NK-92 treated with Interleukin-12 subunit alpha and Interleukin-12 subunit beta, amount 100 ng/mL, for 24 hours (cell line): ENCODE measurements at regions not wholly inside any gene's neighbourhood (a gene's known extent, or its start where the extent isn't known, plus 50 kb on each side); places are given as distances from the start of the nearest gene placed in this dataset.

ENCODE experiments used
- DNase-seq: peaks from one replicate; lab custom pipeline; 2025; lab: John Stamatoyannopoulos, UW

DNA sequence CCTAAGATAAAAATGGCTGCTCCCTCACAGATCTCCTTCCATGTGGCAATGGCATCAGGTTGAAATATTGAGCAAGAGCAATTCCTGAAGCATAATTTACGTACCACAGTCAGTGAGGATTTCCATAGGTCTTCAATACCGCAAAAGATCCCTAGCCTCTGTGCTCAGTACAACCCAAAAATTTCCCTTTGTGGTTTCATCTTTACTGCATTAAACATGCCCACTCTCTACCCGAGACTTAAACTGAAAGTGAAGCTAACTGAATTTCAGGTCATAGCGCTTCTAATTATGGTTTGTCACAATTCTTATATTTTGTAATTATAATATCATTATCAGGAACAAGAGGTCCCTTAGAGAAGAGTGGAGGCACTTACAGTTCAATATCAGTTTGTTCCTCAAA lies 1071.1 kb downstream of the XPNPEP1 start:
- DNase-seq: no peak

GRCh38 chr10:108850138-108850854 lies 1073.0 kb downstream of the XPNPEP1 start:
- DNase-seq: no peak

DNA sequence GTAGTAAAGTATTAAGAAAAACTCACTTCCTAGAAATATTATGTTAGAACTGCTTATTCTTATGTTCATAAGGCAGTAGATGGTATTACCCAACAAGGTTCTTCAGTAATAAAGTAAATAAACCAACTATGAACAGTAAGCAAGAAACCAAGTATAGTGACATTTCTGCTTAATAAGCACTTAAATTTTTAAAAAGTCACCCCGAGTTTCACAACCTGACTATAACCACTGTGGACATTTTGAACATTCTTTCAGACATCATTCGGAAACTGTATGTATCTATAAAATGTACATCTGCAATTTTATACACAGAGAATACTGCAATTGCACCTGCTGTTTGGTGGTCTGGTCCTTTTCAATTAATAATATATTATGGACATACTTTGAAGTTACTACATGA lies 1073.6 kb downstream of the XPNPEP1 start:
- no peak for DNase-seq

DNA sequence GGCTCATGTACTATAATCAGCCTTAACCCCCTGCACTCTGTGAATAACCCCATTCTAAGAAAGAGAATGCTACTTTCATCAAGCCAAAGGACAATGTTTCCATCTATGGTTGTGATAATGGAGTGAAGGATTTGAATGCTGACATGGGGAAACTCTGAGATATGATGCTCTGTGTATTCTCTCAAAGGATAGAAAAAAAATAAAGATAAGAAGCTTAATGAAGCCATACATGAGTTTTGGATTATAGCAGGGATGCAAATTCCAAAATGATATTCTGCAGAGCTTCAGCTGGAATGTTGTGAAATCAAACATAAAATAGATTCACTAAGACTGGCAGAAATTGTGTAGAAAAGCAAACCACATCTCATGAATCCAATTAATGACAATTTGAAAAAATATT lies 1074.1 kb downstream of the XPNPEP1 start:
- no peak for DNase-seq

DNA sequence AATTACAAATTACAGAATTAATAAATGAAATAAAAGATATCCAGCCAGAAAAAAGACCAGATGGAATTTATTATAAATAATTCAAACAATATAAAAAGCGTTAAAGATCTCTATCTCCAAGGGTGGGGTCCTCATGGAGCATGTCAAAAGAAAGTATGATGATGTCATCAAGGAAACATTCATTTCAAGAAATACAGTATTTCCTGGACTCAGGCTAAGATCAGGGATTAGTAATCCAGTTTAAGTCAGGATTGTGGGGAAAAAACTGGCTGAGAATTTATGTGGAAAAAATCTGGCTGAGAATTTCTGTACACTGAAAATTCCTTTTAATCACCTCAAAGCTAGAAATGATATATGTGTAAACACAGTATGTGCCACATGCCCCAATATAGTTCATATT lies 1075.3 kb downstream of the XPNPEP1 start:
- DNase-seq: no peak

GRCh38 chr10:108840944-108841343 lies 1082.4 kb downstream of the XPNPEP1 start:
- no peak for DNase-seq

DNA sequence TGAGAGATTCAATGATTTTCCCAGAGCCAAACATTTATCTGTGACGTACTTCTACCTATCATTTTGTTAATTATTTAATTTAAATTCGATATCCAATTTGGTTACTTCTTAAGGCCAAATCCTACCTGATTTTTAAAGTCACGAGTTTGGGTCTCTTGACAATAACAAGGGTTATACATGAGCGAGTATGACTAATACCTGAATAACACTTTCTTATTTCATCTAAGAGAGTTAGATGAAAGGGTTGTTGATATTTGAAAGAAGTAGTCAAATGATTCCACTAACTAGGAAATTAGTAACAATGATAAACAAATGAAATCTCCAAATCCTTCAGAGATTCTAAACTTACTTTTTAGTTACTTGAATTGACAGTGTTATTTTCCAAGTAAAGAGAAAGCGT lies 1086.9 kb downstream of the XPNPEP1 start:
- DNase-seq: no peak

- DNase-seq: no peak
These were observed 1101.3 kb downstream of the XPNPEP1 start for GRCh38 chr10:108822026-108822425.

- no peak for DNase-seq
These were observed 1104.0 kb downstream of the XPNPEP1 start for GRCh38 chr10:108819302-108819701.

GRCh38 chr10:108817584-108817983 lies 1105.7 kb downstream of the XPNPEP1 start:
- DNase-seq: no peak

GRCh38 chr10:108817135-108817534 lies 1106.2 kb downstream of the XPNPEP1 start:
- DNase-seq: no peak

DNA sequence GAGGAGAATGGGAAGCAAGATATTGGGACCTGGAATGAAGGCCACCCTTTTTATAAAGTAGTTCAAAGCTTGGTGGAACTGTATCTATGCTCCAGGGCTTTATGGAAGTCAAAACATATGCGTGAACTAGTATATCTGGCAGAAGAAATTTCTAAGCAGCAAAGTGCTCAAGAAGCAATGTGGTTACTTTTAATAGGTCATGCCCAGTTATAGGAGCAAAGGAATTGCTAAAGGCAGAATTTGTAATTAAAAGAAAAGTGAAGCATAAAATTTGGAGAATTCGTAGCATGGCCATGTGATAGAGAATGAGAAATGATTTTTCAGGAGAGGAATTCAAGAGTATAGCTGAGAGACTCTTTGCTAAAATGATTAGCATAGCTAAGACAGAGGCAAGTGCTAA lies 1110.4 kb downstream of the XPNPEP1 start:
- DNase-seq: no peak

DNA sequence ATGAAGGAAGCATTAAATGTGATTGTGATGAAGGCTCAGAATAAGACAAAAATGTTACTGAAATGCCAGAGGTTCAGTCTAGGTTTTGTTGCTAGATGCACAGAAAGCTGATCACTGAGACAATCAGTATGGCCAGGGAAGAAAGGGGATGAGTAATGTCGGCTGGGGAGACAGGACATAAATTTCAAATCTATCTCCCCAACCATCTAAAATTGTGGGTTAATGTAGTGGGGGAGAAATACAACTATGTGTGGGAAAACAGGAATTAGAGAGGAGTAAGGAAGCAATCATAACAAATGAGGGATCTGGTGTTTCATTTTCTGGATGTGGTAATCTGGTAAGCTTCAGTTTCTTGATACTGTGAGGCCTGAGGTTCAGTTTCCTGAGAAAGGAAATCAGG lies 1111.0 kb downstream of the XPNPEP1 start:
- DNase-seq: no peak

GRCh38 chr10:108808228-108808627 lies 1115.1 kb downstream of the XPNPEP1 start:
- no peak for DNase-seq

- no peak for DNase-seq
These were observed 1121.4 kb downstream of the XPNPEP1 start for GRCh38 chr10:108801775-108802517.

DNA sequence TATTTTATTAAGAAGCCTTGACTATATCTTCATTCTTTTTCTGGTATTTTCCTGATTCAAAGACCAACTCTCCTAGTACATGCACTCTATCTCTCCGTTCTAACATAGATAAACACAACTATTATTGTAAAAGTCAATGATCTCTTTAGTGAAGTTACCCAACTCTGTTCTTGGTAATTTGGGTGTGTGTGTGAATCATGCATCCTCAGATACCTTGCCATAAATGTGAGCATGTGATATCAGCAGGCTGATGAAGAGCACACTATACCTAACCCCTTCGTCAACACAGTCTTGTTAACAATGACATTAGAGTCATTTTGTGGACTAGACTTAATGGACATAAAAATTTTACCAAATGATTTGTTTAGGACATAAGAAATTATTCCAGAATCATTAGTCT lies 1122.1 kb downstream of the XPNPEP1 start:
- DNase-seq: no peak

GRCh38 chr10:108797573-108797972 lies 1125.7 kb downstream of the XPNPEP1 start:
- no peak for DNase-seq

GRCh38 chr10:108791794-108792474 lies 1131.4 kb downstream of the XPNPEP1 start:
- DNase-seq: no peak

GRCh38 chr10:108791030-108791429 lies 1132.3 kb downstream of the XPNPEP1 start:
- no peak for DNase-seq

DNA sequence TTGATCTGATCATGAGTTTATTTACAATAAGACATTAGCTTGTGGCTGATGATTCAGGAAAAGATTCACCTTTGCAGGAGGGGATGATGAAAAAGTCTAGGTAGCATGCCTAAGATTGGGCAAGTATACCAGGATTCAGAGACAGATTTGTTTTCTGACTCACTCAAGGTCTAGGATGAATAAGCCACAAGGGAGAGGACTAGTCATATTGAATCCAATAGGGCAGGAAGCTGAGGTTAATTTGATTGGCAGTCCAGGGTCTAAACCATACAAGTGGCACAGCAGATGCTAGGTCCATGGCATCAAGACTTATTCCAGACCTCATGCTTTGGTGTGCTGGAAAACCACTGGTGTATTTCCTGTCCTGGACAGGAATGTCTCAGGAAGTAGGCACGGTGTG lies 1133.4 kb downstream of the XPNPEP1 start:
- DNase-seq: no peak

GRCh38 chr10:108789336-108789735 lies 1134.0 kb downstream of the XPNPEP1 start:
- DNase-seq: no peak

DNA sequence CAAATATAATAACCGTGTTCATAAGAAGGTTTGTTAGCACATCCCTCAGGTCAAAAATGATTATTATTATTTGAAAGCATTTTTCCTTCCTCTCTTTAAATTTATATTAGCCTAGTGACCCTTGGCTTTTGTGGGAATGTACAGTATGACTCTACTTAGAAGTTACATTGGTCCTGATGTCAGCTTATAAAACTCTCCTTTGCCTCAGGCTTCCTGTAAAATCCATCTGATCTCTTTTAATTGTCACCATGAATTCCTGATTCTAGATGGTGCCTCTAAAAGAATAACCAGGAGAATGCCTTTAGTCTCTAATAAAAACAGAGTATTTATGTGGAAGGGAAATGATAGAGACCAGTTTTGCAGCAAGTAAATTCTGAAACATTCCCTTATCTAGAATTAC lies 1134.4 kb downstream of the XPNPEP1 start:
- DNase-seq: no peak

GRCh38 chr10:108787932-108788331 lies 1135.4 kb downstream of the XPNPEP1 start:
- DNase-seq: no peak
